Activated CD8-positive, alpha-beta T cell treated with anti-CD3 and anti-CD28 coated beads, Interleukin-2, amount 10 ng/mL, durations not matched to agents 7 days and 5 days (primary cell): ENCODE measurements at regions not wholly inside any gene's neighbourhood (a gene's known extent, or its start where the extent isn't known, plus 50 kb on each side); places are given as distances from the start of the nearest gene placed in this dataset.
"Not testable (repeated sequence)": the region's sequence is repeated elsewhere in the genome, so short reads cannot be mapped to it uniquely, and the experiment has no call there.

Experiments
- ATAC-seq: fragments of 150-1000 bp; cut with Tn5 transposase; one replicate; pipeline ENCODE4 v1.10.0; 2021; ENCODE audit warnings: moderate library complexity
- CTCF ChIA-PET: fragments of 350-600 bp; sonication (Branson Sonifier 250); formaldehyde crosslinking; loops from one replicate; lab custom pipeline; 2021; ENCODE audit warnings: antibody characterized with exemption; lab: Charles Lee
- POLR2A ChIA-PET: fragments of 350-600 bp; sonication (Branson Sonifier 250); formaldehyde crosslinking; loops from one replicate; lab custom pipeline; 2021; ENCODE audit warnings: antibody characterized with exemption; lab: Charles Lee
- DNase-seq: peaks from one replicate; pipeline ENCODE4 v3.0.0-alpha.2; 2020
- H3K27ac Mint-ChIP-seq: one replicate; pipeline ENCODE4 v1.8.0; 2021; ENCODE audit warnings: mild to moderate bottlenecking, mixed read lengths
- H3K27me3 Mint-ChIP-seq: one replicate; pipeline ENCODE4 v1.8.0; 2021; ENCODE audit warnings: low read depth, mixed read lengths
- H3K36me3 Mint-ChIP-seq: one replicate; pipeline ENCODE4 v1.8.0; 2021; ENCODE audit warnings: low read depth, mixed read lengths
- H3K4me1 Mint-ChIP-seq: one replicate; pipeline ENCODE4 v1.8.0; 2021; ENCODE audit warnings: low read depth, mixed read lengths
- H3K4me3 Mint-ChIP-seq: one replicate; pipeline ENCODE4 v1.8.0; 2021; ENCODE audit warnings: mild to moderate bottlenecking, mixed read lengths
- H3K9me3 Mint-ChIP-seq: one replicate; pipeline ENCODE4 v1.8.0; 2022; ENCODE audit warnings: mixed read lengths; ENCODE audit not compliant: insufficient read depth

DNA sequence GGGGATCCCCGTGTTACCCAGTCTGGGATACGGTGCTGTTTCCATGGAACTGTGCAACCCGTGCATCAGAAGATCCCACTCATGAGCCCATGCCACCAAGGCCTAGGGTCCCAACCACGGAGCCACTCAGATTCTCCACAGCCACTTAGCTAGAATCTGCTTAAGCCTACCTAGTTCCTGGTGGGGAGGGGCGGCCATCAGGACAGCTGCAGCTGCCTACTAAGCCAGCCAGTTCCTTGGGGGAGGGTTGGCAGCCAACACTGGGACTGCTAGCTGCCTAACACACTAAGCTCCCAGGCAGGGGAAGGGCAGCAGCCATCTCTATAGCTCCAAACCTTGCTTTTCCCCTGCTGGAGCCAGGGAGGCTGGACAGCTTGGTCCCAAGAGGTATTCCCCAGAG is 549.2 kb upstream of the BRINP3 start:
- Mint-ChIP-seq H3K36me3 (no peaks in the 10 kb centered on the region), H3K4me3 (no peak overlapping the region), H3K4me1 (no peaks in the 10 kb centered on the region), H3K27ac (no peak overlapping the region), H3K9me3 (peaks cover 11% of the 10 kb centered on the region), H3K27me3 (no peaks in the 10 kb centered on the region)
- DNase-seq (no peak), ATAC-seq (no peak)
- CTCF ChIA-PET: no interaction called here
- POLR2A ChIA-PET: no interaction called here

DNA sequence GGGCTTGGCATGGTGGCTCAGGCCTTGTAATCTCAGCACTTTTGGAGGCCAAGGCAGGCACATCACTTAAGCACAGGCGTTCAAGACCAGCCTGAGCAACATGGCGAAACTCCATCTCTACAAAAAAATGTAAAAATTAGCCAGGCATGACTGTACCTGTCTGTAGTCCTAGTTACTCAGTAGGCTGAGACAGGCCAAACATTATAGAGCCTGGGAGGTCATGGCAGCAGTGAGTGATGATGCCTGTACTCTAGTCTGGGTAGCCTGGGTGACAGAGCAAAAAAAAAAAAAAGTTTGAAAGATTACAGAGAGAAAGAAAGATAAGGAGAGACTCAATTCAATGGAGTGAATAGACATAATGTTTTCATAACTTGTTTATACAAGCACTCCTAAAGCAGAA is 556.5 kb upstream of the BRINP3 start:
- Mint-ChIP-seq H3K36me3 (no peaks in the 10 kb centered on the region), H3K27me3 (no peaks in the 10 kb centered on the region), H3K4me1 (no peaks in the 10 kb centered on the region), H3K4me3 (no peak overlapping the region), H3K27ac (no peak overlapping the region), H3K9me3 (peaks cover 8% of the 10 kb centered on the region)
- no peak for ATAC-seq
- CTCF ChIA-PET: no interaction called here
- POLR2A ChIA-PET: no interaction called here
- DNase-seq: no peak

GRCh38 chr1:191043066-191043465 is 565.4 kb upstream of the BRINP3 start:
- ChIA-PET POLR2A (no interaction called here), CTCF (no interaction called here)
- Mint-ChIP-seq H3K36me3 (no peaks in the 10 kb centered on the region), H3K4me3 (no peak overlapping the region), H3K27me3 (no peaks in the 10 kb centered on the region), H3K27ac (no peak overlapping the region), H3K4me1 (no peaks in the 10 kb centered on the region), H3K9me3 (peaks cover 10% of the 10 kb centered on the region)
- no peak for DNase-seq
- ATAC-seq: no peak

- ATAC-seq (no peak), DNase-seq (no peak)
- no peak overlapping the region for H3K4me3 Mint-ChIP-seq
- no peaks in the 10 kb centered on the region for H3K36me3 Mint-ChIP-seq
- peaks cover 13% of the 10 kb centered on the region for H3K9me3 Mint-ChIP-seq
- H3K27me3 Mint-ChIP-seq: no peaks in the 10 kb centered on the region
- POLR2A ChIA-PET: no interaction called here
- no peak overlapping the region for H3K27ac Mint-ChIP-seq
- CTCF ChIA-PET: no interaction called here
- no peaks in the 10 kb centered on the region for H3K4me1 Mint-ChIP-seq
These were observed 572.1 kb upstream of the BRINP3 start for GRCh38 chr1:191049781-191050180.

- Mint-ChIP-seq H3K36me3 (no peaks in the 10 kb centered on the region), H3K4me3 (no peak overlapping the region), H3K27me3 (no peaks in the 10 kb centered on the region), H3K9me3 (peaks cover 11% of the 10 kb centered on the region), H3K4me1 (no peaks in the 10 kb centered on the region), H3K27ac (no peak overlapping the region)
- ATAC-seq (no peak), DNase-seq (no peak)
- POLR2A ChIA-PET: no interaction called here
- CTCF ChIA-PET: no interaction called here
These were observed 575.2 kb upstream of the BRINP3 start for GRCh38 chr1:191052888-191053287.

- POLR2A ChIA-PET: no interaction called here
- Mint-ChIP-seq H3K9me3 (peaks cover 10% of the 10 kb centered on the region), H3K36me3 (no peaks in the 10 kb centered on the region), H3K4me3 (no peak overlapping the region), H3K4me1 (no peaks in the 10 kb centered on the region), H3K27me3 (no peaks in the 10 kb centered on the region), H3K27ac (no peak overlapping the region)
- CTCF ChIA-PET: no interaction called here
- ATAC-seq (no peak), DNase-seq (no peak)
These were observed 587.7 kb upstream of the BRINP3 start for GRCh38 chr1:191065346-191065745.

- H3K4me1 Mint-ChIP-seq: no peaks in the 10 kb centered on the region
- no peaks in the 10 kb centered on the region for H3K36me3 Mint-ChIP-seq
- peaks cover 7% of the 10 kb centered on the region for H3K9me3 Mint-ChIP-seq
- DNase-seq (no peak), ATAC-seq (no peak)
- ChIA-PET POLR2A (no interaction called here), CTCF (no interaction called here)
- H3K27me3 Mint-ChIP-seq: no peaks in the 10 kb centered on the region
- H3K27ac Mint-ChIP-seq: no peak overlapping the region
- no peak overlapping the region for H3K4me3 Mint-ChIP-seq
These were observed 588.1 kb upstream of the BRINP3 start for GRCh38 chr1:191065771-191066170.

DNA sequence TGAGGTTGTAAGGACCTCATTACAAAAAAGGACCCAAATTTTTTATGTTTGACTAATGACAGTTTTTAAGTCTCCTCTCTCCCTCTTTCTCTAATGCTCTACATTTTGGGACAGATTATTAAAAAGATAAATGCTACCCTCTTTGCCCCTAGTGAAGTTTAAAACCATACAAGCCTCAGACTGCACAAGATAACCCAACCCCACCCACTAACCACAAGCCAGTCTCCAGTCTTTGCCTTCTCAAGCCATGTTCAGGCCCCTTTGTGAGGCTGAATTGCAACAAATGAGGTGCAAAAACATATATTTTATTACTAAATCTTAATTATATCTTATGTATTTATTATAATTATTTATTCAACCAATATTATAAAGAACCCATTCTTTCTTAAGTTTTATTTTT is 597.2 kb upstream of the BRINP3 start:
- DNase-seq (no peak), ATAC-seq (no peak)
- no peaks in the 10 kb centered on the region for H3K36me3 Mint-ChIP-seq
- no peaks in the 10 kb centered on the region for H3K27me3 Mint-ChIP-seq
- H3K9me3 Mint-ChIP-seq: peaks cover 12% of the 10 kb centered on the region
- H3K27ac Mint-ChIP-seq: no peak overlapping the region
- H3K4me3 Mint-ChIP-seq: no peak overlapping the region
- ChIA-PET CTCF (no interaction called here), POLR2A (no interaction called here)
- H3K4me1 Mint-ChIP-seq: no peaks in the 10 kb centered on the region

- POLR2A ChIA-PET, H3K27me3 Mint-ChIP-seq, H3K4me3 Mint-ChIP-seq, CTCF ChIA-PET, DNase-seq, H3K4me1 Mint-ChIP-seq, H3K27ac Mint-ChIP-seq, ATAC-seq, H3K36me3 Mint-ChIP-seq, H3K9me3 Mint-ChIP-seq: not testable (repeated sequence)
These were observed 605.4 kb upstream of the BRINP3 start for GRCh38 chr1:191083090-191083489.

- Mint-ChIP-seq H3K4me3 (no peak overlapping the region), H3K9me3 (no peaks in the 10 kb centered on the region), H3K27ac (no peak overlapping the region), H3K4me1 (no peaks in the 10 kb centered on the region), H3K27me3 (no peaks in the 10 kb centered on the region), H3K36me3 (no peaks in the 10 kb centered on the region)
- ATAC-seq: no peak
- DNase-seq: no peak
- POLR2A ChIA-PET: no interaction called here
- CTCF ChIA-PET: no interaction called here
These were observed 607.5 kb upstream of the BRINP3 start for GRCh38 chr1:191085121-191085520.

DNA sequence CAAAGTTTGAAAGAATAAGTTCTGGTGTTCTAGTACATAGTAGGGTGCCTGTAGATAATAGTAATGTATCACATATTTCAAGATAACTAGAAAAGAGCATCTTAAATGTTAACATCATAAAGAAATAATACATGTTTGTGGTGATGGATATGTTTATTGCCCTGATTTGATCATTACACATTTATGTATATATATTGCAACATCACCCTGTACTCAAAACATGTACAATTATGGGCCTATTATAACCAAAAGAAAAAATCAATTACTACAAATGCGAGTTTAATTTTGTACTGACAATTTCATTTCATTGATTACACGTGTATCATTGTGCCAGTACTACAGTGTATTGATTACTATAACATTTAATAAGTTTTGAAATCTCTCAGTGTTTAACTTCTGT is 609.2 kb upstream of the BRINP3 start:
- H3K36me3 Mint-ChIP-seq: no peaks in the 10 kb centered on the region
- no peaks in the 10 kb centered on the region for H3K4me1 Mint-ChIP-seq
- H3K27ac Mint-ChIP-seq: no peak overlapping the region
- ChIA-PET CTCF (no interaction called here), POLR2A (no interaction called here)
- ATAC-seq (no peak), DNase-seq (no peak)
- H3K27me3 Mint-ChIP-seq: no peaks in the 10 kb centered on the region
- peaks cover 8% of the 10 kb centered on the region for H3K9me3 Mint-ChIP-seq
- no peak overlapping the region for H3K4me3 Mint-ChIP-seq

DNA sequence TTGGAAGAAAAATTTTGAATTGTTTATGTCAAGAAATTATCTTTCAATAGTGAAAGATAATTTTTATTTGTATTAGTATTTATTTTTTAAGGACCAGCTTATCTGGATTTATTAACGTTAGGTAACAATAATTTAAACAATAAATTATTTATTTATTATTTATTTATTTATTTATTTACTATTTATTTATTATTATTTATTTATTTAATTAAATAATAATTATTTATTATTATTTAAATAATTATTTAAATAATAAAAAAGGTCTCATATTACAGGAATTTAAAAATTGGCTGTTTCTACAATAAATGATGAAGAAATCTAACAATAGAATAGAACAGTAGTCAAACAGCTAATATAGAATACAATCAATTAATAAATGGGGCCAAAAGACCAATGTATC is 618.7 kb upstream of the BRINP3 start:
- POLR2A ChIA-PET: no interaction called here
- DNase-seq (no peak), ATAC-seq (no peak)
- CTCF ChIA-PET: no interaction called here
- no peaks in the 10 kb centered on the region for H3K4me1 Mint-ChIP-seq
- no peaks in the 10 kb centered on the region for H3K27me3 Mint-ChIP-seq
- H3K4me3 Mint-ChIP-seq: no peak overlapping the region
- H3K36me3 Mint-ChIP-seq: no peaks in the 10 kb centered on the region
- H3K27ac Mint-ChIP-seq: no peak overlapping the region
- H3K9me3 Mint-ChIP-seq: peaks cover 20% of the 10 kb centered on the region

GRCh38 chr1:191099696-191100095 is 622.0 kb upstream of the BRINP3 start:
- Mint-ChIP-seq H3K4me3 (no peak overlapping the region), H3K9me3 (peaks cover 8% of the 10 kb centered on the region), H3K27ac (no peak overlapping the region), H3K4me1 (no peaks in the 10 kb centered on the region), H3K36me3 (no peaks in the 10 kb centered on the region), H3K27me3 (no peaks in the 10 kb centered on the region)
- ChIA-PET CTCF (no interaction called here), POLR2A (no interaction called here)
- DNase-seq: no peak
- no peak for ATAC-seq
